ENCODE measurements at regions not wholly inside any gene's neighbourhood (a gene's known extent, or its start where the extent isn't known, plus 50 kb on each side); places are given as distances from the start of the nearest gene placed in this dataset.

DNA sequence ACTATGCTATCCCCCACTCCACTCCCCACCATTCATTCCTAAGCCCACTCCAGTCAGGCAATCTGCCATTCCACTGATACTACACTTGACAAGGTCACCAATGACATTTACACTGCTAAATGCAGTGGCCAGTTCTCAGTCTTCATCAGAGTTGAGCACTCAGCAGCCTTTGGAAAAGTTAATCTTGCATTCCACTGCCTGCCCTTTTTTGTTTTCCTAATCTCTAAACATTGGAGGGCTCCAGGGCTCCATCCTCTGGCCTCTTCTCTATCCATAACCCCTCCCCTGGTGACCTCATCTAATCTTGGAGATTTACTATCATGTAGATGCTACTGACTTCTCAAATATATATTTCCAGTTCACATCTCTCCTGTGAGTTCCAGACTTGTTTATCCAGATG is 70.9 kb upstream of the S1PR1 start:
- TF ChIP-seq, protein P1, sequence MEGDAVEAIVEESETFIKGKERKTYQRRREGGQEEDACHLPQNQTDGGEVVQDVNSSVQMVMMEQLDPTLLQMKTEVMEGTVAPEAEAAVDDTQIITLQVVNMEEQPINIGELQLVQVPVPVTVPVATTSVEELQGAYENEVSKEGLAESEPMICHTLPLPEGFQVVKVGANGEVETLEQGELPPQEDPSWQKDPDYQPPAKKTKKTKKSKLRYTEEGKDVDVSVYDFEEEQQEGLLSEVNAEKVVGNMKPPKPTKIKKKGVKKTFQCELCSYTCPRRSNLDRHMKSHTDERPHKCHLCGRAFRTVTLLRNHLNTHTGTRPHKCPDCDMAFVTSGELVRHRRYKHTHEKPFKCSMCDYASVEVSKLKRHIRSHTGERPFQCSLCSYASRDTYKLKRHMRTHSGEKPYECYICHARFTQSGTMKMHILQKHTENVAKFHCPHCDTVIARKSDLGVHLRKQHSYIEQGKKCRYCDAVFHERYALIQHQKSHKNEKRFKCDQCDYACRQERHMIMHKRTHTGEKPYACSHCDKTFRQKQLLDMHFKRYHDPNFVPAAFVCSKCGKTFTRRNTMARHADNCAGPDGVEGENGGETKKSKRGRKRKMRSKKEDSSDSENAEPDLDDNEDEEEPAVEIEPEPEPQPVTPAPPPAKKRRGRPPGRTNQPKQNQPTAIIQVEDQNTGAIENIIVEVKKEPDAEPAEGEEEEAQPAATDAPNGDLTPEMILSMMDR (IDR thresholded peaks at IDR 0.05) = no peak
- TF ChIP-seq POLR2A (IDR thresholded peaks at IDR 0.05) (no peak), EP300 (IDR thresholded peaks at IDR 0.05) (no peak)

Data from tibial nerve (tissue), 4 donors.